Peyer's patch (tissue), 4 donors: ENCODE measurements at regions not wholly inside any gene's neighbourhood (a gene's known extent, or its start where the extent isn't known, plus 50 kb on each side); places are given as distances from the start of the nearest gene placed in this dataset.

Source experiments
- DNase-seq, 3 donors: peaks; one replicate each; pipeline ENCODE4 v3.0.0-alpha.2; 2017 to 2019
- H3K27ac ChIP-seq, 4 donors: fragments of 200-600 bp; sonication (generic); one replicate each; pipeline ENCODE4 v1.5.1; 2016 to 2019
- H3K27me3 ChIP-seq, 2 donors: fragments of 200-600 bp; sonication (generic); one replicate each; pipeline ENCODE4 v1.5.1; 2019
- H3K36me3 ChIP-seq, 3 donors: fragments of 200-600 bp; sonication (generic); one replicate each; pipeline ENCODE4 v1.5.1; 2016 to 2019
- H3K4me1 ChIP-seq, 4 donors: fragments of 200-600 bp; sonication (generic); one replicate each; pipeline ENCODE4 v1.5.1; 2016 to 2019
- H3K4me3 ChIP-seq, 4 donors: fragments of 200-600 bp; sonication (generic); 1 replicate in 3 of 4; 2 replicates in 1 of 4; pipeline ENCODE4 v1.5.1; 2016 to 2019; ENCODE audit warnings: mild to moderate bottlenecking in 1 of 4
- H3K9me3 ChIP-seq, 4 donors: fragments of 200-600 bp; sonication (generic); one replicate each; pipeline ENCODE4 v1.5.1; 2016 to 2019; ENCODE audit warnings: mild to moderate bottlenecking in 1 of 4
- POLR2A ChIP-seq, 2 donors: fragments of 450-650 bp; IDR thresholded peaks; one replicate each; pipeline ENCODE4 v1.5.1; 2017; ENCODE audit warnings: antibody characterized with exemption in 2 of 2, mild to moderate bottlenecking in 2 of 2, moderate library complexity in 2 of 2
- TF ChIP-seq, protein P1 (sequence below), 6 experiments: fragments of 450-650 bp in 4 of 6; fragments of 200-600 bp in 2 of 6; sonication (generic) in 1 of 6; IDR thresholded peaks; one replicate each; pipeline ENCODE4 v1.5.1; 2017 to 2019; ENCODE audit warnings: antibody characterized with exemption in 6 of 6, mild to moderate bottlenecking in 3 of 6, moderate library complexity in 1 of 6

GRCh38 chr3:28845006-28845324, 435.9 kb upstream of the RBMS3 start:
- Histone ChIP-seq H3K4me1 (no peaks in the 10 kb centered on the region), H3K4me3 (no peak overlapping the region), H3K27ac (no peak overlapping the region), H3K27me3 (no peaks in the 10 kb centered on the region), H3K36me3 (no peaks in the 10 kb centered on the region), H3K9me3 (no peaks in the 10 kb centered on the region)
- DNase-seq: no peak
- no peak for TF ChIP-seq POLR2A (IDR thresholded peaks at IDR 0.05)
- TF ChIP-seq, protein P1, sequence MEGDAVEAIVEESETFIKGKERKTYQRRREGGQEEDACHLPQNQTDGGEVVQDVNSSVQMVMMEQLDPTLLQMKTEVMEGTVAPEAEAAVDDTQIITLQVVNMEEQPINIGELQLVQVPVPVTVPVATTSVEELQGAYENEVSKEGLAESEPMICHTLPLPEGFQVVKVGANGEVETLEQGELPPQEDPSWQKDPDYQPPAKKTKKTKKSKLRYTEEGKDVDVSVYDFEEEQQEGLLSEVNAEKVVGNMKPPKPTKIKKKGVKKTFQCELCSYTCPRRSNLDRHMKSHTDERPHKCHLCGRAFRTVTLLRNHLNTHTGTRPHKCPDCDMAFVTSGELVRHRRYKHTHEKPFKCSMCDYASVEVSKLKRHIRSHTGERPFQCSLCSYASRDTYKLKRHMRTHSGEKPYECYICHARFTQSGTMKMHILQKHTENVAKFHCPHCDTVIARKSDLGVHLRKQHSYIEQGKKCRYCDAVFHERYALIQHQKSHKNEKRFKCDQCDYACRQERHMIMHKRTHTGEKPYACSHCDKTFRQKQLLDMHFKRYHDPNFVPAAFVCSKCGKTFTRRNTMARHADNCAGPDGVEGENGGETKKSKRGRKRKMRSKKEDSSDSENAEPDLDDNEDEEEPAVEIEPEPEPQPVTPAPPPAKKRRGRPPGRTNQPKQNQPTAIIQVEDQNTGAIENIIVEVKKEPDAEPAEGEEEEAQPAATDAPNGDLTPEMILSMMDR (IDR thresholded peaks at IDR 0.05): no peak

GRCh38 chr3:28846971-28847478, 433.8 kb upstream of the RBMS3 start:
- Histone ChIP-seq H3K27ac (no peak overlapping the region), H3K4me3 (no peak overlapping the region), H3K4me1 (no peaks in the 10 kb centered on the region), H3K36me3 (no peaks in the 10 kb centered on the region), H3K9me3 (no peaks in the 10 kb centered on the region), H3K27me3 (no peaks in the 10 kb centered on the region)
- TF ChIP-seq POLR2A (IDR thresholded peaks at IDR 0.05): no peak
- TF ChIP-seq, protein P1 (IDR thresholded peaks at IDR 0.05): no peak
- DNase-seq: no peak

- TF ChIP-seq POLR2A (IDR thresholded peaks at IDR 0.05): no peak
- TF ChIP-seq, protein P1 (IDR thresholded peaks at IDR 0.05): no peak
- no peaks in the 10 kb centered on the region for H3K4me1 ChIP-seq
- no peaks in the 10 kb centered on the region for H3K9me3 ChIP-seq
- H3K36me3 ChIP-seq: no peaks in the 10 kb centered on the region
- H3K27me3 ChIP-seq: no peaks in the 10 kb centered on the region
- no peak overlapping the region for H3K4me3 ChIP-seq
- DNase-seq: no peak
- H3K27ac ChIP-seq: no peak overlapping the region
Measured at GRCh38 chr3:28847736-28848135, 433.1 kb upstream of the RBMS3 start.

DNA sequence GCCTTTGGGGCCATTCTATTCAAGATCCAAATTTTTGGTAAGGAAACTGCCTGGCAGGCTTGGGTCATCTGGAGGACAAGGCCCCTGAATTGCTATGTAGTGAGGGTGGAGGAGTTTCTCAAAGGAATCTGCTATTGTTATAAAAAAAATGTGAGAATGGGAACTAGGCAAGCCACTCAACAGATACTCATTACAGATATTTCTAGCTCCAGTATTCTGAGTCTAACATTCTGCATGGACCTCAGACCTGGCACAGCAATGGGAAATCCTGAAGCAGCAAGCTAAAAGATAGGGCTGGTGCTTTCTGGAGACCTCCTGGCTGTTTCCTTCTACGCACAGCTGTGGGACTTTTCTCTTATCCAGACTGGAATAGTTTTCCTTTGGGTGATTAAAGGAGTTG, 430.7 kb upstream of the RBMS3 start:
- H3K27me3 ChIP-seq: no peaks in the 10 kb centered on the region
- no peak for TF ChIP-seq POLR2A (IDR thresholded peaks at IDR 0.05)
- TF ChIP-seq, protein P1 (IDR thresholded peaks at IDR 0.05): no peak
- H3K4me1 ChIP-seq: no peaks in the 10 kb centered on the region
- H3K27ac ChIP-seq: no peak overlapping the region
- no peaks in the 10 kb centered on the region for H3K9me3 ChIP-seq
- DNase-seq: no peak
- no peak overlapping the region for H3K4me3 ChIP-seq
- H3K36me3 ChIP-seq: no peaks in the 10 kb centered on the region

- no peak overlapping the region for H3K4me3 ChIP-seq
- DNase-seq: no peak
- TF ChIP-seq, protein P1 (IDR thresholded peaks at IDR 0.05): no peak
- no peak for TF ChIP-seq POLR2A (IDR thresholded peaks at IDR 0.05)
- H3K36me3 ChIP-seq: no peaks in the 10 kb centered on the region
- no peak overlapping the region for H3K27ac ChIP-seq
- no peaks in the 10 kb centered on the region for H3K9me3 ChIP-seq
- no peaks in the 10 kb centered on the region for H3K27me3 ChIP-seq
- no peaks in the 10 kb centered on the region for H3K4me1 ChIP-seq
Measured at GRCh38 chr3:28853830-28854229, 427.0 kb upstream of the RBMS3 start.

GRCh38 chr3:28856796-28857195, 424.1 kb upstream of the RBMS3 start:
- no peaks in the 10 kb centered on the region for H3K4me1 ChIP-seq
- TF ChIP-seq POLR2A (IDR thresholded peaks at IDR 0.05): no peak
- TF ChIP-seq, protein P1 (IDR thresholded peaks at IDR 0.05): no peak
- no peak overlapping the region for H3K27ac ChIP-seq
- no peak for DNase-seq
- no peaks in the 10 kb centered on the region for H3K9me3 ChIP-seq
- H3K4me3 ChIP-seq: no peak overlapping the region
- H3K36me3 ChIP-seq: no peaks in the 10 kb centered on the region
- no peaks in the 10 kb centered on the region for H3K27me3 ChIP-seq
